H9 (cell line): ENCODE measurements at regions not wholly inside any gene's neighbourhood (a gene's known extent, or its start where the extent isn't known, plus 50 kb on each side); places are given as distances from the start of the nearest gene placed in this dataset.
"Not testable (repeated sequence)": the region's sequence is repeated elsewhere in the genome, so short reads cannot be mapped to it uniquely, and the experiment has no call there.

ENCODE experiments used
- DNase-seq: peaks from one replicate; pipeline ENCODE4 v3.0.0-alpha.2; 2017
- H2AFZ ChIP-seq: one replicate; pipeline ENCODE4 v1.6.1; 2013; ENCODE audit warnings: mild to moderate bottlenecking, low read length, control low read depth, moderate library complexity
- H2AK5ac ChIP-seq: 2 replicates; pipeline ENCODE4 v1.6.1; 2013; ENCODE audit warnings: low read length, control low read depth, mixed read lengths; ENCODE audit not compliant: insufficient read length
- H2BK120ac ChIP-seq: one replicate; pipeline ENCODE4 v1.6.1; 2013; ENCODE audit warnings: low read depth, mild to moderate bottlenecking, low read length, control low read depth, inconsistent platforms; ENCODE audit not compliant: poor library complexity, severe bottlenecking
- H2BK12ac ChIP-seq: 2 replicates; pipeline ENCODE4 v1.6.1; 2013; ENCODE audit warnings: low read length, control low read depth, mixed read lengths, low read depth; ENCODE audit not compliant: insufficient read length
- H2BK15ac ChIP-seq: 2 replicates; pipeline ENCODE4 v1.6.1; 2013; ENCODE audit warnings: low read depth, low read length, control low read depth
- H2BK20ac ChIP-seq: one replicate; pipeline ENCODE4 v1.6.1; 2013; ENCODE audit warnings: low read depth, mild to moderate bottlenecking, low read length, control low read depth, inconsistent platforms; ENCODE audit not compliant: poor library complexity, severe bottlenecking
- H2BK5ac ChIP-seq: 2 replicates; pipeline ENCODE4 v1.6.1; 2013; ENCODE audit warnings: low read length, control low read depth, mixed read lengths; ENCODE audit not compliant: insufficient read length
- H3K14ac ChIP-seq: 2 replicates; pipeline ENCODE4 v1.6.1; 2013; ENCODE audit warnings: low read length, control low read depth; ENCODE audit not compliant: insufficient read depth
- H3K18ac ChIP-seq: 2 replicates; pipeline ENCODE4 v1.6.1; 2013; ENCODE audit warnings: low read depth, mild to moderate bottlenecking, mixed read lengths, low read length, control low read depth; ENCODE audit not compliant: insufficient read length
- H3K23ac ChIP-seq: 2 replicates; pipeline ENCODE4 v1.6.1; 2013; ENCODE audit warnings: low read length, control low read depth, mixed read lengths, low read depth; ENCODE audit not compliant: insufficient read length
- H3K23me2 ChIP-seq: 2 replicates; pipeline ENCODE4 v1.6.1; 2013; ENCODE audit warnings: low read depth, mild to moderate bottlenecking, mixed read lengths, low read length, control low read depth; ENCODE audit not compliant: insufficient read length, poor library complexity, severe bottlenecking
- H3K27ac ChIP-seq: 2 replicates; pipeline ENCODE4 v1.5.1; 2013; ENCODE audit warnings: low read length, control low read depth, mixed read lengths, low read depth; ENCODE audit not compliant: insufficient read length
- H3K27me3 ChIP-seq: 2 replicates; pipeline ENCODE4 v1.6.1; 2013; ENCODE audit warnings: low read length, control low read depth, inconsistent platforms; ENCODE audit not compliant: insufficient read depth
- H3K4ac ChIP-seq: 2 replicates; pipeline ENCODE4 v1.6.1; 2013; ENCODE audit warnings: low read depth, mild to moderate bottlenecking, control low read depth, inconsistent platforms, low read length, moderate library complexity
- H3K4me1 ChIP-seq: 2 replicates; pipeline ENCODE4 v1.6.1; 2013; ENCODE audit warnings: low read length, control low read depth, inconsistent platforms; ENCODE audit not compliant: insufficient read depth
- H3K4me2 ChIP-seq: 2 replicates; pipeline ENCODE4 v1.6.1; 2013; ENCODE audit warnings: low read length, control low read depth, mixed read lengths; ENCODE audit not compliant: insufficient read length, insufficient read depth
- H3K56ac ChIP-seq: 2 replicates; pipeline ENCODE4 v1.6.1; 2013; ENCODE audit warnings: low read depth, mild to moderate bottlenecking, mixed read lengths, low read length, control low read depth; ENCODE audit not compliant: insufficient read length
- H3K79me1 ChIP-seq: 2 replicates; pipeline ENCODE4 v1.6.1; 2013; ENCODE audit warnings: low read depth, mild to moderate bottlenecking, moderate library complexity, low read length, control low read depth, inconsistent platforms; ENCODE audit not compliant: insufficient read depth, poor library complexity, severe bottlenecking
- H3K79me2 ChIP-seq: 2 replicates; pipeline ENCODE4 v1.6.1; 2013; ENCODE audit warnings: low read length, control low read depth, inconsistent platforms; ENCODE audit not compliant: insufficient read depth
- H3K9ac ChIP-seq: 2 replicates; pipeline ENCODE4 v1.6.1; 2013; ENCODE audit warnings: low read length, control low read depth, mixed read lengths; ENCODE audit not compliant: insufficient read length; ENCODE audit errors: extremely low read depth
- H3K9me3 ChIP-seq: one replicate; pipeline ENCODE4 v1.6.1; 2013; ENCODE audit warnings: low read depth, low read length, inconsistent platforms; ENCODE audit not compliant: control insufficient read depth
- H3T11ph ChIP-seq: one replicate; pipeline ENCODE4 v1.6.1; 2013; ENCODE audit warnings: mild to moderate bottlenecking, low read length, control low read depth, inconsistent platforms
- H4K20me1 ChIP-seq: one replicate; pipeline ENCODE4 v1.6.1; 2013; ENCODE audit not compliant: control insufficient read depth, insufficient read length, insufficient read depth
- H4K5ac ChIP-seq: 2 replicates; pipeline ENCODE4 v1.6.1; 2013; ENCODE audit warnings: low read depth, mild to moderate bottlenecking, mixed read lengths, low read length, control low read depth; ENCODE audit not compliant: insufficient read length
- H4K8ac ChIP-seq: replicated peaks from 2 replicates; pipeline ENCODE4 v1.6.1; 2013; ENCODE audit warnings: low read length, control low read depth, mixed read lengths, low read depth; ENCODE audit not compliant: insufficient read length
- H4K91ac ChIP-seq: 2 replicates; pipeline ENCODE4 v1.6.1; 2013; ENCODE audit warnings: low read depth, mild to moderate bottlenecking, moderate library complexity, mixed read lengths, low read length, control low read depth; ENCODE audit not compliant: insufficient read length
- H3K27ac Mint-ChIP-seq, 3 experiments: 2 replicates in 2 of 3; 3 replicates in 1 of 3; pipeline ENCODE4 v1.8.0; 2020 to 2021; ENCODE audit warnings: mixed read lengths in 3 of 3, mild to moderate bottlenecking in 1 of 3, moderate library complexity in 1 of 3
- H3K27me3 Mint-ChIP-seq: 2 replicates; pipeline ENCODE4 v1.8.0; 2021; ENCODE audit warnings: low read depth, mild to moderate bottlenecking, moderate library complexity, mixed read lengths
- H3K36me3 Mint-ChIP-seq, 3 experiments: 2 replicates in 2 of 3; 3 replicates in 1 of 3; pipeline ENCODE4 v1.8.0; 2020 to 2021; ENCODE audit warnings: low read depth in 3 of 3, mixed read lengths in 3 of 3; ENCODE audit not compliant: insufficient read depth in 1 of 3
- H3K4me1 Mint-ChIP-seq, 2 experiments: 2 replicates each; pipeline ENCODE4 v1.8.0; 2020; ENCODE audit warnings: mixed read lengths in 2 of 2
- H3K4me3 Mint-ChIP-seq, 2 experiments: 2 replicates in 1 of 2; 3 replicates in 1 of 2; pipeline ENCODE4 v1.8.0; 2020 to 2021; ENCODE audit warnings: mild to moderate bottlenecking in 2 of 2, mixed read lengths in 2 of 2, moderate library complexity in 1 of 2
- H3K9me3 Mint-ChIP-seq, 2 experiments: 2 replicates in 1 of 2; 3 replicates in 1 of 2; pipeline ENCODE4 v1.8.0; 2020; ENCODE audit warnings: mild to moderate bottlenecking in 2 of 2, mixed read lengths in 2 of 2, moderate library complexity in 1 of 2
- WGBS: extraction: QIAGEN DNeasy Blood & Tissue Kit; methylation state at CpG from one replicate; pipeline ENCODE4 v1.1.7; 2013; ENCODE audit warnings: missing lambda C conversion rate, low lambda C conversion rate, mixed read lengths; ENCODE audit not compliant: insufficient read length; ENCODE audit errors: extremely low coverage; 5-methylcytosine and 5-hydroxymethylcytosine counted together

- not testable (repeated sequence) for H2BK5ac ChIP-seq, H3K79me1 ChIP-seq, H3K4me1 Mint-ChIP-seq, H3K27ac Mint-ChIP-seq, H3K14ac ChIP-seq, H3K9me3 Mint-ChIP-seq, H3K4ac ChIP-seq, H3K23me2 ChIP-seq, H3K27ac ChIP-seq, H3K27me3 ChIP-seq, H3K23ac ChIP-seq, H3K18ac ChIP-seq, H2BK15ac ChIP-seq, H3K36me3 Mint-ChIP-seq, H3K27me3 Mint-ChIP-seq, H3K9me3 ChIP-seq, H3K9ac ChIP-seq, DNase-seq, H2AFZ ChIP-seq, H3T11ph ChIP-seq, H4K8ac ChIP-seq, H4K91ac ChIP-seq, H3K4me2 ChIP-seq, H2BK20ac ChIP-seq, H2BK120ac ChIP-seq, H4K20me1 ChIP-seq, H3K4me3 Mint-ChIP-seq, H3K4me1 ChIP-seq, H3K79me2 ChIP-seq, H2AK5ac ChIP-seq, H4K5ac ChIP-seq, H3K56ac ChIP-seq, H2BK12ac ChIP-seq
- WGBS: no CpG with 5 or more reads among the region's 5 CpGs
Measured at GRCh38 chr7:76851617-76852016, 180.5 kb downstream of the SPDYE17 start.

GRCh38 chr7:76849887-76850563 lies 182.1 kb downstream of the SPDYE17 start:
- H3K4ac ChIP-seq: not testable (repeated sequence)

More at GRCh38 chr7:76849887-76850563, 182.1 kb downstream of the SPDYE17 start:
- not testable (repeated sequence) for H4K91ac ChIP-seq, H3K4me3 Mint-ChIP-seq, H4K5ac ChIP-seq, H3K23me2 ChIP-seq, H2BK5ac ChIP-seq, H3K9me3 Mint-ChIP-seq, H3K4me1 ChIP-seq, H4K20me1 ChIP-seq, H3K4me2 ChIP-seq, H4K8ac ChIP-seq, H3K56ac ChIP-seq, H3T11ph ChIP-seq, H2AFZ ChIP-seq, DNase-seq, H3K4me1 Mint-ChIP-seq, H3K27ac Mint-ChIP-seq, H2BK12ac ChIP-seq, H3K27ac ChIP-seq, H2BK120ac ChIP-seq, H3K27me3 Mint-ChIP-seq, H3K9me3 ChIP-seq, H3K23ac ChIP-seq, H3K27me3 ChIP-seq, H3K79me2 ChIP-seq, H3K79me1 ChIP-seq, H3K36me3 Mint-ChIP-seq, H3K9ac ChIP-seq, H2BK15ac ChIP-seq, H2BK20ac ChIP-seq, H3K14ac ChIP-seq, H2AK5ac ChIP-seq, H3K18ac ChIP-seq
- no CpG with 5 or more reads among the region's 2 CpGs for WGBS
